A673 (cell line): ENCODE measurements at regions not wholly inside any gene's neighbourhood (a gene's known extent, or its start where the extent isn't known, plus 50 kb on each side); places are given as distances from the start of the nearest gene placed in this dataset.

ENCODE experiments used
- BruUV-seq: library from RNA; stranded (reverse); fragments of 400-500 nt; replicated peaks from 2 replicates; lab custom pipeline; 2021; lab: Mats Ljungman, UMichigan
- CTCF ChIA-PET: fragments of 300-600 bp; sonication (Branson Sonifier 250); formaldehyde crosslinking; loops from one replicate; lab custom pipeline; 2022; ENCODE audit warnings: antibody characterized with exemption; lab: Charles Lee
- POLR2A ChIA-PET: fragments of 300-600 bp; sonication (Branson Sonifier 250); formaldehyde crosslinking; loops from one replicate; lab custom pipeline; 2022; ENCODE audit warnings: antibody characterized with exemption; ENCODE audit not compliant: low non-redundant PET; lab: Charles Lee
- DNase-seq: peaks from one replicate; pipeline ENCODE4 v3.0.0-alpha.2; 2015; ENCODE audit warnings: low spot score
- H3K27ac ChIP-seq: fragments of 200-600 bp; sonication (generic); 2 replicates; pipeline ENCODE4 v1.5.1; 2016; ENCODE audit warnings: mixed run types, low read depth, mild to moderate bottlenecking, mixed read lengths, antibody characterized with exemption, low read length; ENCODE audit not compliant: poor library complexity, severe bottlenecking
- H3K27me3 ChIP-seq: fragments of 200-600 bp; sonication (generic); replicated peaks from 2 replicates; pipeline ENCODE4 v1.6.1; 2017; ENCODE audit warnings: mixed run types, low read depth, mild to moderate bottlenecking, mixed read lengths, antibody characterized with exemption, low read length; ENCODE audit not compliant: insufficient read depth, poor library complexity
- H3K36me3 ChIP-seq: fragments of 200-600 bp; sonication (generic); 2 replicates; pipeline ENCODE4 v1.6.1; 2016; ENCODE audit warnings: mixed run types, mild to moderate bottlenecking, mixed read lengths, antibody characterized with exemption, low read length; ENCODE audit not compliant: insufficient read depth, poor library complexity, severe bottlenecking
- H3K4me1 ChIP-seq: fragments of 200-600 bp; sonication (generic); 2 replicates; pipeline ENCODE4 v1.6.1; 2017; ENCODE audit warnings: mixed run types, mild to moderate bottlenecking, mixed read lengths, antibody characterized with exemption, low read length; ENCODE audit not compliant: insufficient read depth, poor library complexity, severe bottlenecking
- H3K4me3 ChIP-seq: fragments of 200-600 bp; sonication (generic); 2 replicates; pipeline ENCODE4 v1.5.1; 2016; ENCODE audit warnings: low read depth, mixed run types, mild to moderate bottlenecking, mixed read lengths, low read length; ENCODE audit not compliant: poor library complexity, severe bottlenecking
- H3K9me3 ChIP-seq: fragments of 200-600 bp; sonication (generic); 2 replicates; pipeline ENCODE4 v1.6.1; 2016; ENCODE audit warnings: mixed run types, low read depth, mild to moderate bottlenecking, mixed read lengths, antibody characterized with exemption, low read length; ENCODE audit not compliant: poor library complexity, severe bottlenecking
- EZH2 ChIP-seq: fragments of 200-600 bp; sonication (generic); IDR thresholded peaks from 2 replicates; pipeline ENCODE4 v1.6.1; 2017; ENCODE audit warnings: borderline replicate concordance, low read depth, mild to moderate bottlenecking, mixed read lengths, antibody characterized with exemption, low read length; ENCODE audit not compliant: poor library complexity, severe bottlenecking
- intact Hi-C: fragments of 100-400 bp; cut with micrococcal nuclease; formaldehyde crosslinking; loops from one replicate; pipeline ENCODE4 v1.10.0; 2022; ENCODE audit not compliant: unreplicated experiment
- TF ChIP-seq, protein P1 (sequence below): fragments of 300-800, 200-600 bp; sonication (generic); conservative IDR thresholded peaks from 2 replicates; pipeline ENCODE4 v1.5.1; 2017; ENCODE audit warnings: low read depth, mild to moderate bottlenecking, antibody characterized with exemption, low read length, moderate library complexity, mixed read lengths

DNA sequence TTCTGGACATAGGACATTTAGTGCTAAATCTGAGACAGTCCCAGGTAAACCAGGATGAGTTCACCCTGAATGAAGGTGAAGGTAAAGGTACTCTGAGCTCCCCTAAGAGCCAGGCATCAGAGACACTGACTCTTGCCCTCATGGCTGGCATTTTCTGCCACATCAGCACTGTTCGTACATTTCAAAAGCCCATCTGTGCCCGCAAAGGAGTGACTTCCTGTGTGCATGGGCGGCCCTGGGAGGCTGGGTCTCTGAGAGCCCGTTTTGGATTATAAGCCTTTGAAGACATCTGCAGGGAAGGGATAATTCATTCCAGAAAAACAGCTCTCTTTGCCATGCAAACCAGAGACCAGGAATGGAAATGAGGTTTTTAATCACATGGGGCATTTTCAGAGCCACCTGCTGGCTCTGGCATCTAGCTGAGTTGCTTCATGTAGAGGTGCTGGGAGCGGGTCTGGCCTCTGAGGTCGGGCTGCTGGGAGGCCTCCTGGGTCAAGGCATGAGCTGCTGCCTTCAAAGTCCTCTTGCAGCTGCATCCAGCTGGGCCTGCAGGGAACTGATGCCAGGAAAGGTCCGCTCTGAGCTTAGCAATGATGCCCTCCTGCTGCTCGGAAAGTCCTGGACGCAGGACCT is 348.3 kb downstream of the DHX35 start:
- BruUV-seq, result no TSS peak

DNA sequence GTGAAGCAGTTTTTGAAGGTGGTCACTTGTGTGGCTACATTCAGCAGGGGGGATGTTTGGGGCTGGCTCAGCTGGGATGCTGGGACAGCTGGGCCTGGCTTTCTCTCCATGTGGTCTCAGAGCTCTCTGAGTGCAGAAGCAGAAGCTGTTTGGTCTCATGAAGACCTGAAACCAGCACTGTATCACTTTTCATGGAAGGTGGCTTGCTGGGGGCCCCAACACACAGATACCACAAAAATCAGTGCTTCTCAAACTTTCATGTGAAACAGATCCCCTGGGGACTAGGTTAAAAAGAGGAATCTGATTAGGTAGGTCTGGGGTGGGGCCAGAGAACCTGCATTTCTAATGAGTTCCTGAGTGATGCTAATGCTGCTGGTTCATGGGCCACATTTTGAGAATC is 347.3 kb downstream of the DHX35 start:
- DNase-seq, result no peak
- ChIA-PET CTCF (no interaction called here), POLR2A (no interaction called here)
- no TSS peak for BruUV-seq
- H3K27ac ChIP-seq, result no peak overlapping the region
- peaks cover 38% of the 10 kb centered on the region for H3K27me3 ChIP-seq
- no peaks in the 10 kb centered on the region for H3K4me1 ChIP-seq
- no peaks in the 10 kb centered on the region for H3K36me3 ChIP-seq
- H3K4me3 ChIP-seq, result no peak overlapping the region
- TF ChIP-seq, protein P1, sequence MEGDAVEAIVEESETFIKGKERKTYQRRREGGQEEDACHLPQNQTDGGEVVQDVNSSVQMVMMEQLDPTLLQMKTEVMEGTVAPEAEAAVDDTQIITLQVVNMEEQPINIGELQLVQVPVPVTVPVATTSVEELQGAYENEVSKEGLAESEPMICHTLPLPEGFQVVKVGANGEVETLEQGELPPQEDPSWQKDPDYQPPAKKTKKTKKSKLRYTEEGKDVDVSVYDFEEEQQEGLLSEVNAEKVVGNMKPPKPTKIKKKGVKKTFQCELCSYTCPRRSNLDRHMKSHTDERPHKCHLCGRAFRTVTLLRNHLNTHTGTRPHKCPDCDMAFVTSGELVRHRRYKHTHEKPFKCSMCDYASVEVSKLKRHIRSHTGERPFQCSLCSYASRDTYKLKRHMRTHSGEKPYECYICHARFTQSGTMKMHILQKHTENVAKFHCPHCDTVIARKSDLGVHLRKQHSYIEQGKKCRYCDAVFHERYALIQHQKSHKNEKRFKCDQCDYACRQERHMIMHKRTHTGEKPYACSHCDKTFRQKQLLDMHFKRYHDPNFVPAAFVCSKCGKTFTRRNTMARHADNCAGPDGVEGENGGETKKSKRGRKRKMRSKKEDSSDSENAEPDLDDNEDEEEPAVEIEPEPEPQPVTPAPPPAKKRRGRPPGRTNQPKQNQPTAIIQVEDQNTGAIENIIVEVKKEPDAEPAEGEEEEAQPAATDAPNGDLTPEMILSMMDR, result no peak
- TF ChIP-seq EZH2, result no peak
- peaks cover 3% of the 10 kb centered on the region for H3K9me3 ChIP-seq
- intact Hi-C loops, result no loop called here

More for the DNA sequence above, 348.3 kb downstream of the DHX35 start:
- Histone ChIP-seq H3K4me3 (no peak overlapping the region), H3K4me1 (no peaks in the 10 kb centered on the region), H3K9me3 (peaks cover 3% of the 10 kb centered on the region), H3K27me3 (peaks cover 48% of the 10 kb centered on the region), H3K27ac (no peak overlapping the region), H3K36me3 (no peaks in the 10 kb centered on the region)
- DNase-seq, result peak; percentile 5
- TF ChIP-seq EZH2, result no peak
- TF ChIP-seq, protein P1, result no peak
- POLR2A ChIA-PET, result no interaction called here
- CTCF ChIA-PET, result no interaction called here
- intact Hi-C loops, result no loop called here

DNA sequence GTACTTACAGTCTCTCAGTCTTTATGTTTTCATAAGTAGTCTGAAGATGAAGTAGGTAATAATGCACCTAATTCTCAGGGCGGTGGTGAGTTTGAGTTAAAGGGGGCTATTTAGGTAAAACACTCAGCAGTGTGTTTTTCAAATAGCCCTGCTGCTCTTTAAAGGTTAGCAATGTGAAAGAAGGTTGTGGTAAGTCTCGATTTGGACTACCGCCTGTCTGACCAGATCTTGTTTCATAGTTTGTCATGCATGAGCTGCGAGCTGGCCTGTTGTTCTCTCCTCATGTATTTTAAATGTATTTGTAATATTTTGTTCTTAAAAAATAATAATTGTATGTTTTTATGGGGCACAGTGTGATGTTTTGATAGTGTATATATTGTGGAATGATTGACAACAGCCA is 340.2 kb downstream of the DHX35 start:
- CTCF ChIA-PET, result interaction anchor here (0.5 kb wide), 1 partner anchor 45 kb away, joined by 3 read pairs; no protein-coding TSS in a partner anchor
- H3K9me3 ChIP-seq, result no peaks in the 10 kb centered on the region
- no peaks in the 10 kb centered on the region for H3K27me3 ChIP-seq
- POLR2A ChIA-PET, result no interaction called here
- no peaks in the 10 kb centered on the region for H3K36me3 ChIP-seq
- no peaks in the 10 kb centered on the region for H3K4me1 ChIP-seq
- H3K4me3 ChIP-seq, result no peak overlapping the region
- TF ChIP-seq EZH2, result no peak
- TF ChIP-seq, protein P1, result no peak
- intact Hi-C loops, result no loop called here
- H3K27ac ChIP-seq, result no peak overlapping the region
- no peak for DNase-seq
- no TSS peak for BruUV-seq
